ENCODE measurements at regions not wholly inside any gene's neighbourhood (a gene's known extent, or its start where the extent isn't known, plus 50 kb on each side); places are given as distances from the start of the nearest gene placed in this dataset.

- intact Hi-C loops (cut with DNase I) = no loop called here
- Histone ChIP-seq H3K4me1 (peaks cover 0 to 8% (median 0%) of the 10 kb centered on the region in 4 donors), H3K27me3 (peaks cover 0 to 7% (median 0%) of the 10 kb centered on the region in 3 donors), H3K27ac (no peak overlapping the region), H3K9me3 (no peaks in the 10 kb centered on the region), H3K36me3 (no peaks in the 10 kb centered on the region), H3K4me3 (no peak overlapping the region)
- 84 to 91% methylated on average over 18 of the region's 18 CpGs for WGBS, 2 donors
- no peak for TF ChIP-seq POLR2A (IDR thresholded peaks at IDR 0.05)
- no peak for TF ChIP-seq POLR2AphosphoS5 (IDR thresholded peaks at IDR 0.05)
- no peak for TF ChIP-seq EP300 (IDR thresholded peaks at IDR 0.05)
- TF ChIP-seq CTCF (IDR thresholded peaks at IDR 0.05) = no peak
- no peak for DNase-seq
Measured at GRCh38 chr9:134260801-134261200, 65.5 kb upstream of the RXRA start.

GRCh38 chr9:134262035-134262434, 64.2 kb upstream of the RXRA start:
- no peak for DNase-seq
- Histone ChIP-seq H3K36me3 (no peaks in the 10 kb centered on the region), H3K27ac (no peak overlapping the region), H3K4me3 (no peak overlapping the region), H3K27me3 (peaks cover 0 to 7% (median 0%) of the 10 kb centered on the region in 3 donors), H3K4me1 (peaks cover 0 to 8% (median 0%) of the 10 kb centered on the region in 4 donors), H3K9me3 (no peaks in the 10 kb centered on the region)
- 87 to 92% methylated on average over 10 of the region's 10 CpGs for WGBS, 2 donors
- no peak for TF ChIP-seq CTCF (IDR thresholded peaks at IDR 0.05)
- TF ChIP-seq POLR2A (IDR thresholded peaks at IDR 0.05) = no peak
- TF ChIP-seq EP300 (IDR thresholded peaks at IDR 0.05) = no peak
- no peak for TF ChIP-seq POLR2AphosphoS5 (IDR thresholded peaks at IDR 0.05)
- intact Hi-C loops (cut with DNase I) = no loop called here

GRCh38 chr9:134263596-134263995, 62.7 kb upstream of the RXRA start:
- DNase-seq = no peak
- no peak for TF ChIP-seq EP300 (IDR thresholded peaks at IDR 0.05)
- no peak for TF ChIP-seq POLR2A (IDR thresholded peaks at IDR 0.05)
- TF ChIP-seq CTCF (IDR thresholded peaks at IDR 0.05) = no peak
- no peak for TF ChIP-seq POLR2AphosphoS5 (IDR thresholded peaks at IDR 0.05)
- intact Hi-C loops (cut with DNase I) = no loop called here

GRCh38 chr9:134264169-134264568, 62.1 kb upstream of the RXRA start:
- H3K36me3 ChIP-seq = no peaks in the 10 kb centered on the region
- intact Hi-C loops (cut with DNase I) = no loop called here
- no peaks in the 10 kb centered on the region for H3K4me1 ChIP-seq
- H3K27me3 ChIP-seq = peaks cover 0 to 7% (median 0%) of the 10 kb centered on the region in 3 donors
- WGBS, 2 donors = 62 to 81% methylated on average over 11 of the region's 11 CpGs
- no peak overlapping the region for H3K27ac ChIP-seq
- no peaks in the 10 kb centered on the region for H3K9me3 ChIP-seq
- no peak for DNase-seq
- no peak for TF ChIP-seq CTCF (IDR thresholded peaks at IDR 0.05)
- TF ChIP-seq POLR2A (IDR thresholded peaks at IDR 0.05) = no peak
- no peak for TF ChIP-seq EP300 (IDR thresholded peaks at IDR 0.05)
- TF ChIP-seq POLR2AphosphoS5 (IDR thresholded peaks at IDR 0.05) = no peak
- H3K4me3 ChIP-seq = no peak overlapping the region

More at GRCh38 chr9:134263596-134263995, 62.7 kb upstream of the RXRA start:
- 13 to 33% methylated on average over 11 of the region's 11 CpGs for WGBS, 2 donors
- peaks cover 0 to 7% (median 0%) of the 10 kb centered on the region in 3 donors for H3K27me3 ChIP-seq
- H3K4me3 ChIP-seq = no peak overlapping the region
- no peaks in the 10 kb centered on the region for H3K36me3 ChIP-seq
- H3K9me3 ChIP-seq = no peaks in the 10 kb centered on the region
- H3K4me1 ChIP-seq = peaks cover 0 to 6% (median 0%) of the 10 kb centered on the region in 4 donors
- H3K27ac ChIP-seq = no peak overlapping the region

GRCh38 chr9:134265078-134265477, 61.2 kb upstream of the RXRA start:
- 19 to 68% methylated on average over 7 of the region's 7 CpGs for WGBS, 2 donors
- DNase-seq = no peak
- Histone ChIP-seq H3K9me3 (no peaks in the 10 kb centered on the region), H3K4me1 (no peaks in the 10 kb centered on the region), H3K36me3 (no peaks in the 10 kb centered on the region), H3K27ac (no peak overlapping the region), H3K27me3 (peaks cover 0 to 7% (median 0%) of the 10 kb centered on the region in 3 donors), H3K4me3 (no peak overlapping the region)
- TF ChIP-seq POLR2A (IDR thresholded peaks at IDR 0.05) = no peak
- TF ChIP-seq EP300 (IDR thresholded peaks at IDR 0.05) = no peak
- TF ChIP-seq POLR2AphosphoS5 (IDR thresholded peaks at IDR 0.05) = no peak
- TF ChIP-seq CTCF (IDR thresholded peaks at IDR 0.05) = no peak
- intact Hi-C loops (cut with DNase I) = no loop called here

Measured in sigmoid colon (tissue), 6 donors.